HEK293 (cell line): ENCODE measurements at regions not wholly inside any gene's neighbourhood (a gene's known extent, or its start where the extent isn't known, plus 50 kb on each side); places are given as distances from the start of the nearest gene placed in this dataset.

Experiments used
- CTCF ChIA-PET: fragments of 350-600 bp; formaldehyde crosslinking; extraction: SDS; loops from one replicate; lab custom pipeline; 2021; ENCODE audit warnings: antibody characterized with exemption; lab: Yijun Ruan, JAX
- POLR2A ChIA-PET: fragments of 300-600 bp; formaldehyde crosslinking; extraction: SDS; loops from one replicate; lab custom pipeline; 2020; ENCODE audit warnings: antibody characterized with exemption, inconsistent platforms; lab: Yijun Ruan, JAX
- H3K27ac ChIP-seq: fragments of 200-500 bp; sonication (Bioruptor generic); 2 replicates; pipeline ENCODE4 v1.5.1; 2014; ENCODE audit warnings: low read depth, low read length, control low read depth, inconsistent platforms; ENCODE audit errors: extremely low read depth
- H3K36me3 ChIP-seq, 2 experiments: fragments of 200-500 bp in 1 of 2; sonication (Bioruptor generic) in 1 of 2; 1 replicate in 1 of 2; 2 replicates in 1 of 2; pipeline ENCODE4 v1.5.1; 2014 to 2017; ENCODE audit warnings: inconsistent platforms in 2 of 2, low read length in 2 of 2; ENCODE audit not compliant: control insufficient read depth in 2 of 2, insufficient read depth in 1 of 2
- H3K4me1 ChIP-seq: fragments of 200-500 bp; sonication (Bioruptor generic); 2 replicates; pipeline ENCODE4 v1.5.1; 2014; ENCODE audit warnings: mild to moderate bottlenecking, low read length, inconsistent platforms; ENCODE audit not compliant: control insufficient read depth, insufficient read depth
- H3K4me3 ChIP-seq: 2 replicates; pipeline ENCODE4 v1.5.1; 2011; ENCODE audit warnings: low read depth, mild to moderate bottlenecking, control low read depth, low read length, moderate library complexity
- H3K9me3 ChIP-seq: fragments of 200-500 bp; sonication (Bioruptor generic); 2 replicates; pipeline ENCODE4 v1.5.1; 2014; ENCODE audit warnings: low read depth, low read length, inconsistent platforms; ENCODE audit not compliant: control insufficient read depth, insufficient read depth
- BCL11A ChIP-seq: fragments of 450-650 bp; formaldehyde crosslinking; IDR thresholded peaks from 2 replicates; pipeline ENCODE4 v1.5.1; 2016; ENCODE audit warnings: low read depth, missing biosample characterization, missing genetic modification characterization
- EGR2 ChIP-seq: fragments of 450-650 bp; formaldehyde crosslinking; IDR thresholded peaks from 2 replicates; pipeline ENCODE4 v1.5.1; 2016; ENCODE audit warnings: low read depth, missing biosample characterization, missing genetic modification characterization
- GFI1B ChIP-seq: fragments of 450-650 bp; formaldehyde crosslinking; IDR thresholded peaks from 2 replicates; pipeline ENCODE4 v1.5.1; 2016; ENCODE audit warnings: missing biosample characterization, missing genetic modification characterization
- GLI2 ChIP-seq: fragments of 450-650 bp; formaldehyde crosslinking; IDR thresholded peaks from 2 replicates; pipeline ENCODE4; 2017; ENCODE audit warnings: missing biosample characterization, missing genetic modification characterization, low read depth, borderline replicate concordance
- HOXC10 ChIP-seq: sonication (generic); formaldehyde crosslinking; IDR thresholded peaks from 2 replicates; pipeline ENCODE4 v1.8.1; 2023; ENCODE audit warnings: mild to moderate bottlenecking, missing genetic modification reagents
- KLF7 ChIP-seq: fragments of 450-650 bp; formaldehyde crosslinking; IDR thresholded peaks from 2 replicates; pipeline ENCODE4 v1.5.1; 2016; ENCODE audit warnings: missing biosample characterization, missing genetic modification characterization, borderline replicate concordance
- OVOL3 ChIP-seq: fragments of 450-650 bp; formaldehyde crosslinking; IDR thresholded peaks from 2 replicates; pipeline ENCODE4 v1.5.1; 2016; ENCODE audit warnings: missing biosample characterization, missing genetic modification characterization
- WT1 ChIP-seq: fragments of 450-650 bp; formaldehyde crosslinking; IDR thresholded peaks from 2 replicates; pipeline ENCODE4 v1.5.1; 2016; ENCODE audit warnings: missing biosample characterization, missing genetic modification characterization
- ZFP69B ChIP-seq: fragments of 450-650 bp; formaldehyde crosslinking; IDR thresholded peaks from 2 replicates; pipeline ENCODE4 v1.5.1; 2016; ENCODE audit warnings: missing biosample characterization, missing genetic modification characterization
- ZNF114 ChIP-seq: fragments of 450-650 bp; formaldehyde crosslinking; IDR thresholded peaks from 2 replicates; pipeline ENCODE4 v1.5.0; 2017; ENCODE audit warnings: missing biosample characterization, missing genetic modification characterization
- ZNF133 ChIP-seq: fragments of 450-650 bp; formaldehyde crosslinking; IDR thresholded peaks from 2 replicates; pipeline ENCODE4 v1.5.1; 2016; ENCODE audit warnings: missing biosample characterization, missing genetic modification characterization
- ZNF23 ChIP-seq: fragments of 450-650 bp; formaldehyde crosslinking; IDR thresholded peaks from 2 replicates; pipeline ENCODE4 v1.5.1; 2016; ENCODE audit warnings: missing biosample characterization, missing genetic modification characterization, borderline replicate concordance
- ZNF292 ChIP-seq: fragments of 450-650 bp; formaldehyde crosslinking; IDR thresholded peaks from 2 replicates; pipeline ENCODE4 v1.5.1; 2016; ENCODE audit warnings: low read depth, missing biosample characterization, missing genetic modification characterization, borderline replicate concordance
- ZNF335 ChIP-seq: fragments of 450-650 bp; formaldehyde crosslinking; conservative IDR thresholded peaks from 2 replicates; pipeline ENCODE4 v1.5.1; 2016; ENCODE audit warnings: missing biosample characterization, missing genetic modification characterization
- ZNF404 ChIP-seq: fragments of 450-650 bp; formaldehyde crosslinking; IDR thresholded peaks from 2 replicates; pipeline ENCODE4 v1.5.1; 2017; ENCODE audit warnings: missing biosample characterization, missing genetic modification characterization
- TF ChIP-seq, protein P1 (sequence below): fragments of 450-650 bp; formaldehyde crosslinking; IDR thresholded peaks from 2 replicates; pipeline ENCODE4 v1.5.1; 2016; ENCODE audit warnings: missing biosample characterization, missing genetic modification characterization
- TF ChIP-seq, protein P2 (sequence below): fragments of 450-650 bp; IDR thresholded peaks from 2 replicates; pipeline ENCODE4 v1.5.1; 2018; ENCODE audit warnings: missing biosample characterization, missing genetic modification characterization
- TF ChIP-seq, protein P3 (sequence below): fragments of 450-650 bp; formaldehyde crosslinking; IDR thresholded peaks from 2 replicates; pipeline ENCODE4 v1.5.1; 2016; ENCODE audit warnings: missing biosample characterization, missing genetic modification characterization
- TF ChIP-seq, protein P4 (sequence below): fragments of 450-650 bp; formaldehyde crosslinking; IDR thresholded peaks from 2 replicates; pipeline ENCODE4 v1.5.1; 2016; ENCODE audit warnings: missing biosample characterization, missing genetic modification characterization
- TF ChIP-seq, protein P5 (sequence below): fragments of 450-650 bp; formaldehyde crosslinking; IDR thresholded peaks from 2 replicates; pipeline ENCODE4 v1.5.1; 2016; ENCODE audit warnings: missing biosample characterization, missing genetic modification characterization, borderline replicate concordance

DNA sequence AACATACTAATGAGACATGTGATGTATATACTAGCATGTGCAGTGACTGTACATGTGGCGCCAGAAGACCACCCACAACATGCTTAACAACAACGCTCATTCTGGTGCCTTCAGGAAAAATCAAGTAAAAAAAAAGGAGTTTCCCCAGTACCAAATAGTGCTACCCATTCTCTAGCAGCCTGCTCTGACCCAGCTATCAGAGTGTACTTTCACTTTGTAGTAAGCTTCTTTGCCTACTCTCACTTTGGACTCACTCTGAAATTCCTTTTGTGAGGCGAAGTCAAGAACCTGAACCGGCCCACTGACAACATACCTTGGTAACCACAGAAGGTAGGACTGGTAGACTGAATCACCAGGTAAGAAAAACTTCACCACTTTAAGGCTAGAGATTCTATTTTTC lies 1100.0 kb downstream of the GRIK2 start (continued):
- TF ChIP-seq GLI2 (no peak), ZFP69B (tag by site-specific recombination) (no peak), ZNF292 (no peak), WT1 (tag by site-specific recombination) (no peak)
- TF ChIP-seq, protein P1, sequence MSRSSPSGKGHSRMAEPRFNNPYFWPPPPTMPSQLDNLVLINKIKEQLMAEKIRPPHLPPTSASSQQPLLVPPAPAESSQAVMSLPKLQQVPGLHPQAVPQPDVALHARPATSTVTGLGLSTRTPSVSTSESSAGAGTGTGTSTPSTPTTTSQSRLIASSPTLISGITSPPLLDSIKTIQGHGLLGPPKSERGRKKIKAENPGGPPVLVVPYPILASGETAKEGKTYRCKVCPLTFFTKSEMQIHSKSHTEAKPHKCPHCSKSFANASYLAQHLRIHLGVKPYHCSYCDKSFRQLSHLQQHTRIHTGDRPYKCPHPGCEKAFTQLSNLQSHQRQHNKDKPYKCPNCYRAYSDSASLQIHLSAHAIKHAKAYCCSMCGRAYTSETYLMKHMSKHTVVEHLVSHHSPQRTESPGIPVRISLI: no peak
- TF ChIP-seq, protein P2, sequence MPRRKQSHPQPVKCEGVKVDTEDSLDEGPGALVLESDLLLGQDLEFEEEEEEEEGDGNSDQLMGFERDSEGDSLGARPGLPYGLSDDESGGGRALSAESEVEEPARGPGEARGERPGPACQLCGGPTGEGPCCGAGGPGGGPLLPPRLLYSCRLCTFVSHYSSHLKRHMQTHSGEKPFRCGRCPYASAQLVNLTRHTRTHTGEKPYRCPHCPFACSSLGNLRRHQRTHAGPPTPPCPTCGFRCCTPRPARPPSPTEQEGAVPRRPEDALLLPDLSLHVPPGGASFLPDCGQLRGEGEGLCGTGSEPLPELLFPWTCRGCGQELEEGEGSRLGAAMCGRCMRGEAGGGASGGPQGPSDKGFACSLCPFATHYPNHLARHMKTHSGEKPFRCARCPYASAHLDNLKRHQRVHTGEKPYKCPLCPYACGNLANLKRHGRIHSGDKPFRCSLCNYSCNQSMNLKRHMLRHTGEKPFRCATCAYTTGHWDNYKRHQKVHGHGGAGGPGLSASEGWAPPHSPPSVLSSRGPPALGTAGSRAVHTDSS (tag by site-specific recombination): no peak

DNA sequence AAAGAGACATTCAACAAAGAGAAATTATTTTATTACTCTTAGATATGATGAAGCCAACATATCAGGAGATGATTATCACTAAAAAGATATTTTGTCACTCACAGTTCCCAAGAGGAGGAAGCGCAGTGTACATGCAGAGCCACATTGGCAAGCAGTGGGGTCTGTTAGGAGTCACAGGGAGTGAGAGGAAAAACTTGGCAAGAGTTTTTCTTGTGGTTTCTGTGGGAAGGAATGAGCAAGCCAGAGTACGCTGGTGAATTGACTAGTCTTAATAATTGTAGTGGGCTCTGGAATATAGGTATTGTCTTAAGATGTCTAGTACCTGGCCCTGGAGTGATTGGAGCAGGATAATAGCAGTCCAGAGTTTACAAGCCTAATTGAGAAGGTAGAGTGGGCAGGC lies 1095.2 kb downstream of the GRIK2 start:
- TF ChIP-seq KLF7: no peak
- TF ChIP-seq, protein P3, sequence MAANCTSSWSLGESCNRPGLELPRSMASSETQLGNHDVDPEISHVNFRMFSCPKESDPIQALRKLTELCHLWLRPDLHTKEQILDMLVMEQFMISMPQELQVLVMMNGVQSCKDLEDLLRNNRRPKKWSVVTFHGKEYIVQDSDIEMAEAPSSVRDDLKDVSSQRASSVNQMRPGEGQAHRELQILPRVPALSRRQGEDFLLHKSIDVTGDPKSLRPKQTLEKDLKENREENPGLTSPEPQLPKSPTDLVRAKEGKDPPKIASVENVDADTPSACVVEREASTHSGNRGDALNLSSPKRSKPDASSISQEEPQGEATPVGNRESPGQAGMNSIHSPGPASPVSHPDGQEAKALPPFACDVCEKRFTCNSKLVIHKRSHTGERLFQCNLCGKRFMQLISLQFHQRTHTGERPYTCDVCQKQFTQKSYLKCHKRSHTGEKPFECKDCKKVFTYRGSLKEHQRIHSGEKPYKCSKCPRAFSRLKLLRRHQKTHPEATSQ (tag by site-specific recombination): no peak
- no peaks in the 10 kb centered on the region for H3K9me3 ChIP-seq
- POLR2A ChIA-PET: no interaction called here
- H3K4me1 ChIP-seq: no peaks in the 10 kb centered on the region
- CTCF ChIA-PET: interaction anchor here (0.6 kb wide), 1 partner anchor 351 kb away, joined by 3 read pairs; no protein-coding TSS in a partner anchor
- H3K4me3 ChIP-seq: no peak overlapping the region
- no peaks in the 10 kb centered on the region for H3K36me3 ChIP-seq
- no peak overlapping the region for H3K27ac ChIP-seq

DNA sequence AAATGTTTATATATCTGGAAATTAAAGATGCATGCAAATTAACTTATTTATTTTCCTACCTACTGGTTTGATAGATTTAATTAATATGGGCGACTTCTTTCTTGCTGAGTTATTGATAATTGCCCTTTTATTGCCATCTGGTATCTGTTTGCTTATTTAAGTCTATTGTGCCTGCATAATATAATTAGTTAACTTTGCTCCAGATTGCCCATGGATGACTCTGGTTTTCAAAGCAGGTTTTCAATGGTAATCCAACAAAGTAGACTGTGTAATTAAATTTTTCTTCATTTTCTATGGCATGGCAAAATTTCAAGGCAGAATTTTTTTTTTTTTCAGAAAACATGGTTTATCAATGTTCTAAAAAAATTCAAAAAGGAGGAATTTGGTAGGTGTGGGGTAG lies 1092.0 kb downstream of the GRIK2 start:
- ChIA-PET POLR2A (no interaction called here), CTCF (no interaction called here)
- Histone ChIP-seq H3K36me3 (no peaks in the 10 kb centered on the region), H3K9me3 (no peaks in the 10 kb centered on the region), H3K4me3 (no peak overlapping the region), H3K27ac (no peak overlapping the region), H3K4me1 (no peaks in the 10 kb centered on the region)
- no peak for TF ChIP-seq ZNF335 (tag by site-specific recombination)
- TF ChIP-seq EGR2 (tag by site-specific recombination): no peak
- no peak for TF ChIP-seq ZNF404
- TF ChIP-seq, protein P3 (tag by site-specific recombination): no peak
- no peak for TF ChIP-seq ZNF114 (tag by site-specific recombination)
- no peak for TF ChIP-seq GFI1B (tag by site-specific recombination)
- TF ChIP-seq BCL11A (tag by site-specific recombination): no peak
- TF ChIP-seq OVOL3 (tag by site-specific recombination): no peak
- no peak for TF ChIP-seq HOXC10 (CRISPR knock-in tag)
- no peak for TF ChIP-seq ZNF133 (tag by site-specific recombination)
- no peak for TF ChIP-seq ZNF23 (tag by site-specific recombination)
- TF ChIP-seq, protein P4, sequence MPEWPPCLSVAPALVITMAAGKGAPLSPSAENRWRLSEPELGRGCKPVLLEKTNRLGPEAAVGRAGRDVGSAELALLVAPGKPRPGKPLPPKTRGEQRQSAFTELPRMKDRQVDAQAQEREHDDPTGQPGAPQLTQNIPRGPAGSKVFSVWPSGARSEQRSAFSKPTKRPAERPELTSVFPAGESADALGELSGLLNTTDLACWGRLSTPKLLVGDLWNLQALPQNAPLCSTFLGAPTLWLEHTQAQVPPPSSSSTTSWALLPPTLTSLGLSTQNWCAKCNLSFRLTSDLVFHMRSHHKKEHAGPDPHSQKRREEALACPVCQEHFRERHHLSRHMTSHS (tag by site-specific recombination): no peak
- TF ChIP-seq, protein P5, sequence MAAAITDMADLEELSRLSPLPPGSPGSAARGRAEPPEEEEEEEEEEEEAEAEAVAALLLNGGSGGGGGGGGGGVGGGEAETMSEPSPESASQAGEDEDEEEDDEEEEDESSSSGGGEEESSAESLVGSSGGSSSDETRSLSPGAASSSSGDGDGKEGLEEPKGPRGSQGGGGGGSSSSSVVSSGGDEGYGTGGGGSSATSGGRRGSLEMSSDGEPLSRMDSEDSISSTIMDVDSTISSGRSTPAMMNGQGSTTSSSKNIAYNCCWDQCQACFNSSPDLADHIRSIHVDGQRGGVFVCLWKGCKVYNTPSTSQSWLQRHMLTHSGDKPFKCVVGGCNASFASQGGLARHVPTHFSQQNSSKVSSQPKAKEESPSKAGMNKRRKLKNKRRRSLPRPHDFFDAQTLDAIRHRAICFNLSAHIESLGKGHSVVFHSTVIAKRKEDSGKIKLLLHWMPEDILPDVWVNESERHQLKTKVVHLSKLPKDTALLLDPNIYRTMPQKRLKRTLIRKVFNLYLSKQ (tag by site-specific recombination): no peak
